Astrocyte (in vitro differentiated cells and primary cell): ENCODE measurements at regions not wholly inside any gene's neighbourhood (a gene's known extent, or its start where the extent isn't known, plus 50 kb on each side); places are given as distances from the start of the nearest gene placed in this dataset.

Experiments used
- DNase-seq: peaks from one replicate; pipeline ENCODE4 v3.0.0-alpha.2; 2010; ENCODE audit warnings: low read depth
- FAIRE-seq: peaks from 2 replicates; lab custom pipeline; 2011; peaks lifted over from hg19 to GRCh38; lab: Jason Lieb, UNC
- H2AFZ ChIP-seq: 2 replicates; pipeline ENCODE4 v1.6.0; 2012; ENCODE audit warnings: low read depth, low read length, inconsistent platforms
- H3K27ac ChIP-seq: 2 replicates; pipeline ENCODE4 v1.5.1; 2011; ENCODE audit warnings: low read depth, low read length, inconsistent platforms
- H3K27me3 ChIP-seq: 2 replicates; pipeline ENCODE4 v1.6.0; 2011; ENCODE audit warnings: low read length, inconsistent platforms; ENCODE audit not compliant: insufficient read depth
- H3K36me3 ChIP-seq: 2 replicates; pipeline ENCODE4 v1.5.1; 2011; ENCODE audit warnings: low read length, inconsistent platforms; ENCODE audit not compliant: insufficient read depth
- H3K4me1 ChIP-seq: 2 replicates; pipeline ENCODE4 v1.5.1; 2011; ENCODE audit warnings: low read length, inconsistent platforms; ENCODE audit not compliant: insufficient read depth
- H3K4me2 ChIP-seq: 2 replicates; pipeline ENCODE4 v1.6.0; 2012; ENCODE audit warnings: low read length, inconsistent platforms
- H3K4me3 ChIP-seq: 2 replicates; pipeline ENCODE4 v1.5.1; 2011; ENCODE audit warnings: low read depth, mild to moderate bottlenecking, low read length, inconsistent platforms; ENCODE audit not compliant: insufficient read depth
- H3K79me2 ChIP-seq: 2 replicates; pipeline ENCODE4 v1.6.0; 2012; ENCODE audit warnings: mild to moderate bottlenecking, low read length, inconsistent platforms; ENCODE audit not compliant: insufficient read depth
- H3K9ac ChIP-seq: 2 replicates; pipeline ENCODE4 v1.6.0; 2012; ENCODE audit warnings: mild to moderate bottlenecking, low read length, inconsistent platforms
- H3K9me3 ChIP-seq: 2 replicates; pipeline ENCODE4 v1.5.1; 2012; ENCODE audit warnings: low read depth, mild to moderate bottlenecking, low read length, inconsistent platforms; ENCODE audit not compliant: insufficient read depth
- H4K20me1 ChIP-seq: 2 replicates; pipeline ENCODE4 v1.6.0; 2012; ENCODE audit warnings: low read length, inconsistent platforms; ENCODE audit not compliant: insufficient read depth
- H3K27ac Mint-ChIP-seq: one replicate; pipeline ENCODE4 v1.8.0; 2021; ENCODE audit warnings: mild to moderate bottlenecking, mixed read lengths; ENCODE audit not compliant: unreplicated experiment
- H3K27me3 Mint-ChIP-seq: one replicate; pipeline ENCODE4 v1.8.0; 2021; ENCODE audit warnings: low read depth, mixed read lengths; ENCODE audit not compliant: unreplicated experiment
- H3K36me3 Mint-ChIP-seq: one replicate; pipeline ENCODE4 v1.8.0; 2021; ENCODE audit warnings: low read depth, mixed read lengths; ENCODE audit not compliant: unreplicated experiment
- H3K4me1 Mint-ChIP-seq: one replicate; pipeline ENCODE4 v1.8.0; 2021; ENCODE audit warnings: low read depth, mixed read lengths; ENCODE audit not compliant: unreplicated experiment
- H3K4me3 Mint-ChIP-seq: one replicate; pipeline ENCODE4 v1.8.0; 2021; ENCODE audit warnings: mild to moderate bottlenecking, moderate library complexity, mixed read lengths; ENCODE audit not compliant: unreplicated experiment
- H3K9me3 Mint-ChIP-seq: one replicate; pipeline ENCODE4 v1.8.0; 2021; ENCODE audit warnings: mild to moderate bottlenecking, mixed read lengths; ENCODE audit not compliant: unreplicated experiment
- EZH2 ChIP-seq: IDR thresholded peaks from 2 replicates; pipeline ENCODE4 v1.6.1; 2012; ENCODE audit warnings: mild to moderate bottlenecking, low read length, inconsistent platforms; ENCODE audit not compliant: insufficient read depth
- TF ChIP-seq, protein P1 (sequence below): IDR thresholded peaks from 2 replicates; pipeline ENCODE4 v1.5.1; 2011; ENCODE audit warnings: low read depth, mild to moderate bottlenecking, inconsistent platforms, low read length, moderate library complexity; ENCODE audit not compliant: insufficient read depth

DNA sequence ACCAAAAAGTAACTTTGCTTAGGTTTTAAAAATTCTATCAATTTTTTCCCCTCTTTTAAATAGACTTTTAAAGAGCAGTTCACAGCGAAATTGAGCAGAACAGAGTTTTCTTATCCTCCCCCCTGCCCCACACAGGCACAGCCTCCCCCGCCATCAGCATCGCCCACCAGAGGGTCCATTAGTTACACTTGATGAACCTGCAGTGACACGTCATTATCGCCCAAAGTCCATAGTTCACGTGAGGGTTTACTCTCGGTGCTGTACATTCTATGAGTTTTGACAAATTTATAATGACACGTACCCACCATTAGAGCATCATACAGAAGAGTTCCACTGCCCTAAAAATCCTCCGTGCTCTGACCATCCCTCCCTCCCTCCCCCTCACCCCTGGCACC, 58.4 kb downstream of the FZD10 start:
- TF ChIP-seq EZH2: no peak
- TF ChIP-seq, protein P1, sequence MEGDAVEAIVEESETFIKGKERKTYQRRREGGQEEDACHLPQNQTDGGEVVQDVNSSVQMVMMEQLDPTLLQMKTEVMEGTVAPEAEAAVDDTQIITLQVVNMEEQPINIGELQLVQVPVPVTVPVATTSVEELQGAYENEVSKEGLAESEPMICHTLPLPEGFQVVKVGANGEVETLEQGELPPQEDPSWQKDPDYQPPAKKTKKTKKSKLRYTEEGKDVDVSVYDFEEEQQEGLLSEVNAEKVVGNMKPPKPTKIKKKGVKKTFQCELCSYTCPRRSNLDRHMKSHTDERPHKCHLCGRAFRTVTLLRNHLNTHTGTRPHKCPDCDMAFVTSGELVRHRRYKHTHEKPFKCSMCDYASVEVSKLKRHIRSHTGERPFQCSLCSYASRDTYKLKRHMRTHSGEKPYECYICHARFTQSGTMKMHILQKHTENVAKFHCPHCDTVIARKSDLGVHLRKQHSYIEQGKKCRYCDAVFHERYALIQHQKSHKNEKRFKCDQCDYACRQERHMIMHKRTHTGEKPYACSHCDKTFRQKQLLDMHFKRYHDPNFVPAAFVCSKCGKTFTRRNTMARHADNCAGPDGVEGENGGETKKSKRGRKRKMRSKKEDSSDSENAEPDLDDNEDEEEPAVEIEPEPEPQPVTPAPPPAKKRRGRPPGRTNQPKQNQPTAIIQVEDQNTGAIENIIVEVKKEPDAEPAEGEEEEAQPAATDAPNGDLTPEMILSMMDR: no peak
- FAIRE-seq (no peak), DNase-seq (no peak)
- H3K27ac Mint-ChIP-seq: no peak overlapping the region
- Histone ChIP-seq H3K79me2 (no peaks in the 10 kb centered on the region), H3K4me2 (no peak overlapping the region), H3K9me3 (peaks cover 4% of the 10 kb centered on the region), H2AFZ (no peak overlapping the region), H3K4me1 (no peaks in the 10 kb centered on the region), H3K27ac (no peak overlapping the region), H3K27me3 (no peaks in the 10 kb centered on the region), H3K4me3 (no peak overlapping the region), H3K36me3 (no peaks in the 10 kb centered on the region), H4K20me1 (no peaks in the 10 kb centered on the region), H3K9ac (no peak overlapping the region)
- no peaks in the 10 kb centered on the region for H3K27me3 Mint-ChIP-seq
- no peak overlapping the region for H3K4me3 Mint-ChIP-seq
- H3K9me3 Mint-ChIP-seq: peaks cover 18% of the 10 kb centered on the region
- no peaks in the 10 kb centered on the region for H3K4me1 Mint-ChIP-seq
- no peaks in the 10 kb centered on the region for H3K36me3 Mint-ChIP-seq

DNA sequence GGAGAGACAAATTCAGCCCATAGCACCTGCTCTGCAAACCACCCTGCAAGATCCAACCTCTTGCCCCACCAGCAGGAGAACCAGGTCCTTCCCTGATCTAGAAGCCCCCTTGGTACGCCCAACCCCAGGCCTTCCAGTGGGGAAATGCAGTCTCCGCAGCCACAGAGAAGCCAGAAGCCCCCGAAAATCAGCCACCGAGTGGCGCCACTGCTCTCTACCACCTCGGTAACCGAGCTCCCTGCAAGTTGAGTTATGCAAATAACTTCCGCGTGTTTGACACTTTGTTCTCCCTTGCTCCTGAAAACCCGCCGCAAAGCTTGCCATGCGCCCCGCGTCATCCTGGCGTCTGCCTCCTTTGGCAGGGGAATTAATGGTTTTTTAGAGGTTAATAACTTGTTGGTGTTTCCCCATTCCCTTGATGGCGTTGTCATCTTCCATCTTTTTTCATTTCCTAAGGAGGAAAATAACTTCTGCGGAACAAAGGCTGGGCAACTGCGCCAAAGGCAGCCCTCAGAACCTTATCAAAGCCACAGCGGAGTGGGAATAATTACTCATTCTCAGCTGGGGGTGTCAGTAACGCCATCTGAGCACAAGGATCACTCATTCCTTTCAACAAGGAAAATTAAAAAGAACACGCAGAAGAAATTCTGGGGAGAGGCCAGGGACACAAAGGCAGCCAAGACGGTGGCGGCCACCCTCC, 60.4 kb downstream of the FZD10 start:
- H3K27me3 ChIP-seq: no peaks in the 10 kb centered on the region
- H4K20me1 ChIP-seq: no peaks in the 10 kb centered on the region
- no peaks in the 10 kb centered on the region for H3K79me2 ChIP-seq
- no peaks in the 10 kb centered on the region for H3K36me3 Mint-ChIP-seq
- peaks cover 14% of the 10 kb centered on the region for H3K9me3 Mint-ChIP-seq
- H3K4me3 Mint-ChIP-seq: no peak overlapping the region
- H3K4me2 ChIP-seq: no peak overlapping the region
- no peak overlapping the region for H3K27ac ChIP-seq
- H3K4me1 ChIP-seq: no peaks in the 10 kb centered on the region
- H2AFZ ChIP-seq: no peak overlapping the region
- H3K27me3 Mint-ChIP-seq: no peaks in the 10 kb centered on the region
- TF ChIP-seq, protein P1: no peak
- no peak for TF ChIP-seq EZH2
- H3K36me3 ChIP-seq: no peaks in the 10 kb centered on the region
- no peak overlapping the region for H3K4me3 ChIP-seq
- H3K9ac ChIP-seq: no peak overlapping the region
- peaks cover 12% of the 10 kb centered on the region for H3K9me3 ChIP-seq
- DNase-seq: no peak
- FAIRE-seq: no peak
- no peaks in the 10 kb centered on the region for H3K4me1 Mint-ChIP-seq
- H3K27ac Mint-ChIP-seq: no peak overlapping the region

DNA sequence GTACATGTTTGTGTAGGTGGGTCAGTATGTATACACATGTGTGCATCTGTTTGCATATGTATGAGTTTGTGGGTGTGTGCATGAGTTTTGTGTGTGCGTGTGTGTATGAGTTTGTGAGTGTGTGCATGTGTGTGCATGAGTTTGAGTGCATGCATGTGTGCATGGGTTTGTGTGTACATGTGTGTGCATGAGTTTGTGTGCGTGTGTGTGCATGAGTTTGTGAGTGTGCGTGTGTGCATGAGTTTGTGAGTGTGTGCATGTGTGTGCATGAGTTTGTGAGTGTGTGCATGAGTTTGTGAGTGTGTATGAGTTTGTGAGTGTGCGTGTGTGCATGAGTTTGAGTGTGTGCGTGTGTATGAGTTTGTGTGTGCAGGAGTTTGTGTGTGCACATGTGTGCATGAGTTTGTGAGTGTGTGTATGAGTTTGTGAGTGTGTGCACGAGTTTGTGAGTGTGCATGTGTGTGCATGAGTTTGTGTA, 61.5 kb downstream of the FZD10 start:
- Mint-ChIP-seq H3K36me3 (no peaks in the 10 kb centered on the region), H3K27me3 (no peaks in the 10 kb centered on the region), H3K27ac (no peak overlapping the region), H3K4me3 (no peak overlapping the region), H3K4me1 (no peaks in the 10 kb centered on the region), H3K9me3 (peaks cover 11% of the 10 kb centered on the region)
- Histone ChIP-seq H3K9ac (no peak overlapping the region), H3K27ac (no peak overlapping the region), H3K36me3 (no peaks in the 10 kb centered on the region), H3K4me1 (no peaks in the 10 kb centered on the region), H3K9me3 (peaks cover 15% of the 10 kb centered on the region), H3K4me3 (no peak overlapping the region), H3K27me3 (no peaks in the 10 kb centered on the region), H3K4me2 (no peak overlapping the region), H2AFZ (no peak overlapping the region), H4K20me1 (no peaks in the 10 kb centered on the region), H3K79me2 (no peaks in the 10 kb centered on the region)
- FAIRE-seq (no peak), DNase-seq (no peak)
- TF ChIP-seq, protein P1: no peak
- TF ChIP-seq EZH2: no peak
